Ovary (tissue), 7 donors: ENCODE measurements at regions not wholly inside any gene's neighbourhood (a gene's known extent, or its start where the extent isn't known, plus 50 kb on each side); places are given as distances from the start of the nearest gene placed in this dataset. TPM values are rescaled to one million over a fixed set of nuclear protein-coding genes. Genes with fewer than 3 reads are reported as not detected.

ENCODE experiments used
- DNase-seq, 5 donors: peaks; one replicate each; pipeline ENCODE4 v3.0.0-alpha.2; 2019 to 2020
- H3K27ac ChIP-seq, 2 donors: fragments of 200-600 bp; one replicate each; pipeline versions ENCODE4 v1.5.1 to v1.8.0; 2019 to 2022
- H3K27me3 ChIP-seq: fragments of 200-600 bp; one replicate; pipeline ENCODE4 v1.8.0; 2022
- H3K36me3 ChIP-seq: fragments of 200-600 bp; sonication (generic); one replicate; pipeline ENCODE4 v1.5.1; 2019
- H3K4me1 ChIP-seq: one replicate; pipeline ENCODE4 v1.8.1; 2013; ENCODE audit warnings: mild to moderate bottlenecking, moderate library complexity; ENCODE audit not compliant: insufficient read depth
- H3K4me3 ChIP-seq: fragments of 200-600 bp; sonication (generic); one replicate; pipeline ENCODE4 v1.5.1; 2017
- H3K9me3 ChIP-seq, 2 donors: fragments of 200-600 bp in 1 of 2; sonication (generic) in 1 of 2; one replicate each; pipeline versions ENCODE4 v1.5.1 to v1.8.1; 2013 to 2019; ENCODE audit warnings: mild to moderate bottlenecking in 1 of 2, moderate library complexity in 1 of 2
- EP300 ChIP-seq: sonication (generic); formaldehyde crosslinking; IDR thresholded peaks from one replicate; pipeline ENCODE4 v1.6.1; 2017; ENCODE audit warnings: antibody characterized with exemption
- POLR2A ChIP-seq: fragments of 450-650 bp; IDR thresholded peaks from one replicate; pipeline ENCODE4 v1.6.1; 2017; ENCODE audit warnings: antibody characterized with exemption, mild to moderate bottlenecking, moderate library complexity
- WGBS, 3 donors: extraction: QIAGEN DNeasy Blood & Tissue Kit in 1 of 3; methylation state at CpG; one replicate each; pipeline versions ENCODE4 v1.1.5 to v1.1.7; 2013 to 2017; 5-methylcytosine and 5-hydroxymethylcytosine counted together
- intact Hi-C, 4 donors: fragments of 100-400 bp; cut with DNase I; formaldehyde crosslinking; loops; one replicate each; pipeline versions ENCODE4 v1.11.0 to v1.15.1; 2022 to 2023
- small RNA-seq: library from RNA; depleted of rRNA; stranded (forward); fragments of <200 nt; gene quantifications from one replicate; pipeline ENCODE3, GENCODE V24; 2016
- TF ChIP-seq, protein P1 (sequence below), 3 donors: fragments of 450-650 bp in 2 of 3; fragments of 200-600 bp in 1 of 3; IDR thresholded peaks; one replicate each; pipeline versions ENCODE4 v1.5.1 to v1.8.0; 2016 to 2022; ENCODE audit warnings: antibody characterized with exemption in 3 of 3, mild to moderate bottlenecking in 1 of 3
- donor health status: DM: no; HTN: no; CAD: no; lungs with moderate emphysema.
- donor health status: DM: no; HTN: no; CAD: no.
- donor health status: Bipolar disorder and iron deficiency.
- donor health status: DM: no; HTN: no; CAD: no.
- donor health status: DM: yes; HTN: yes; CAD: no.

DNA sequence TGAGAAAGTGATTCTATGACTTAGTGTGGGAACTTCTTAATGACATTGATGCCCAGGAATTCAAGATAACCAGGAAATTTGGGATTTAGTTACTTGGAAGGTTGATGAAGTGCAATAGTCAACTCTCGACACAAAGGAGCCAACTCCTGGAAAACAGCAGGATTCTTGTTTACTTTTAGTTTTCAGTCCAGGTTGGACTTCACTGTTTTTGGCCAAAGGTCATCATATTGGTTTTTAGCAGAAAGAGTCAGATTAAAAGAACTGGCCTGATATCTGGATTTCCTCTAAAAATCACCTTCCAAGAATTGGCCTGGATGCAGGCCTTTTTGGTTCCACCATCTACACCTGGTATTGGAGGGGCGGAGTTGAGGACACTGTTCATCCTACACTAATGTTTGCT is 60.1 kb upstream of the SALL1 start:
- Histone ChIP-seq H3K4me1 (no peaks in the 10 kb centered on the region), H3K36me3 (no peaks in the 10 kb centered on the region), H3K27me3 (no peaks in the 10 kb centered on the region), H3K4me3 (no peak overlapping the region), H3K9me3 (no peaks in the 10 kb centered on the region), H3K27ac (no peak overlapping the region)
- TF ChIP-seq EP300, result no peak
- no peak for TF ChIP-seq POLR2A
- TF ChIP-seq, protein P1, sequence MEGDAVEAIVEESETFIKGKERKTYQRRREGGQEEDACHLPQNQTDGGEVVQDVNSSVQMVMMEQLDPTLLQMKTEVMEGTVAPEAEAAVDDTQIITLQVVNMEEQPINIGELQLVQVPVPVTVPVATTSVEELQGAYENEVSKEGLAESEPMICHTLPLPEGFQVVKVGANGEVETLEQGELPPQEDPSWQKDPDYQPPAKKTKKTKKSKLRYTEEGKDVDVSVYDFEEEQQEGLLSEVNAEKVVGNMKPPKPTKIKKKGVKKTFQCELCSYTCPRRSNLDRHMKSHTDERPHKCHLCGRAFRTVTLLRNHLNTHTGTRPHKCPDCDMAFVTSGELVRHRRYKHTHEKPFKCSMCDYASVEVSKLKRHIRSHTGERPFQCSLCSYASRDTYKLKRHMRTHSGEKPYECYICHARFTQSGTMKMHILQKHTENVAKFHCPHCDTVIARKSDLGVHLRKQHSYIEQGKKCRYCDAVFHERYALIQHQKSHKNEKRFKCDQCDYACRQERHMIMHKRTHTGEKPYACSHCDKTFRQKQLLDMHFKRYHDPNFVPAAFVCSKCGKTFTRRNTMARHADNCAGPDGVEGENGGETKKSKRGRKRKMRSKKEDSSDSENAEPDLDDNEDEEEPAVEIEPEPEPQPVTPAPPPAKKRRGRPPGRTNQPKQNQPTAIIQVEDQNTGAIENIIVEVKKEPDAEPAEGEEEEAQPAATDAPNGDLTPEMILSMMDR (IDR thresholded peaks at IDR 0.05), result no peak
- WGBS, 3 donors, result 85 to 93% (median 90%) methylated on average over 2 of the region's 2 CpGs
- DNase-seq, result no peak
- intact Hi-C loops, result no loop called here

DNA sequence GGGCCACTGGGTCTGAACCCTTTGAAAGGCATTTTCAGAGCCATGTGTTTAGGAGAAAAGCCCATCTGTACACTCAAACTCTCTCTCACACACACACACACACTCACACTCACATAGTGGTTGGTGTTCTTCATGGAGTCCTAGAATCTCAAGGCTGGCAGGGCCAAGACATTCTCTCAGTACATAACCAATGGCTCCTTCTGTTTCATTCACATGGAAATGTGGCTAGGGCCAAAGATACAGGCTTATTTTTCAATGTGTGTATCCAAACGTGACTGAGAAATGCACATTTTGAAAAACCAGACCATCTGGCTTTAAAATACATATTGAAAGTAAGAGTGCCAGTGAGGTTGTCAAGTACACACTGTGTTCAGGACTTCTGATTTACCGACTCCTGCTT is 59.0 kb upstream of the SALL1 start:
- no peaks in the 10 kb centered on the region for H3K4me1 ChIP-seq
- no peaks in the 10 kb centered on the region for H3K9me3 ChIP-seq
- TF ChIP-seq POLR2A, result no peak
- TF ChIP-seq, protein P1 (IDR thresholded peaks at IDR 0.05), result no peak
- TF ChIP-seq EP300, result no peak
- H3K36me3 ChIP-seq, result no peaks in the 10 kb centered on the region
- DNase-seq, result no peak
- WGBS, 3 donors, result 54 to 67% (median 57%) methylated on average over 2 of the region's 2 CpGs
- intact Hi-C loops, result no loop called here
- H3K4me3 ChIP-seq, result no peak overlapping the region
- no peak overlapping the region for H3K27ac ChIP-seq
- H3K27me3 ChIP-seq, result no peaks in the 10 kb centered on the region

- intact Hi-C loops, result no loop called here
- no peak for TF ChIP-seq EP300
- TF ChIP-seq POLR2A, result no peak
- TF ChIP-seq, protein P1 (IDR thresholded peaks at IDR 0.05), result no peak
- no peaks in the 10 kb centered on the region for H3K36me3 ChIP-seq
- H3K4me1 ChIP-seq, result no peaks in the 10 kb centered on the region
- H3K27ac ChIP-seq, result no peak overlapping the region
- no peak overlapping the region for H3K4me3 ChIP-seq
- no peaks in the 10 kb centered on the region for H3K9me3 ChIP-seq
- no peak for DNase-seq
- no peaks in the 10 kb centered on the region for H3K27me3 ChIP-seq
Observed at GRCh38 chr16:51201604-51202003, 50.5 kb upstream of the SALL1 start.

Small RNA genes in the stretch of these regions (small RNA-seq; reads per million reads assigned to genes)
- not detected for gene AC137527.1
